GM12865 (cell line): ENCODE measurements at regions not wholly inside any gene's neighbourhood (a gene's known extent, or its start where the extent isn't known, plus 50 kb on each side); places are given as distances from the start of the nearest gene placed in this dataset.
"Not testable (repeated sequence)": the region's sequence is repeated elsewhere in the genome, so short reads cannot be mapped to it uniquely, and the experiment has no call there.

Experiments used
- DNase-seq: peaks from one replicate; pipeline ENCODE4 v3.0.0; 2010; ENCODE audit warnings: low read depth
- H3K4me3 ChIP-seq: 2 replicates; pipeline ENCODE4 v1.5.1; 2011; ENCODE audit warnings: mild to moderate bottlenecking, low read depth, low read length, control low read depth
- CTCF ChIP-seq: IDR thresholded peaks from 2 replicates; pipeline ENCODE4 v1.5.1; 2011; ENCODE audit warnings: low read length, control low read depth, low read depth, inconsistent platforms; ENCODE audit not compliant: insufficient read depth; ENCODE audit errors: missing control alignments

DNA sequence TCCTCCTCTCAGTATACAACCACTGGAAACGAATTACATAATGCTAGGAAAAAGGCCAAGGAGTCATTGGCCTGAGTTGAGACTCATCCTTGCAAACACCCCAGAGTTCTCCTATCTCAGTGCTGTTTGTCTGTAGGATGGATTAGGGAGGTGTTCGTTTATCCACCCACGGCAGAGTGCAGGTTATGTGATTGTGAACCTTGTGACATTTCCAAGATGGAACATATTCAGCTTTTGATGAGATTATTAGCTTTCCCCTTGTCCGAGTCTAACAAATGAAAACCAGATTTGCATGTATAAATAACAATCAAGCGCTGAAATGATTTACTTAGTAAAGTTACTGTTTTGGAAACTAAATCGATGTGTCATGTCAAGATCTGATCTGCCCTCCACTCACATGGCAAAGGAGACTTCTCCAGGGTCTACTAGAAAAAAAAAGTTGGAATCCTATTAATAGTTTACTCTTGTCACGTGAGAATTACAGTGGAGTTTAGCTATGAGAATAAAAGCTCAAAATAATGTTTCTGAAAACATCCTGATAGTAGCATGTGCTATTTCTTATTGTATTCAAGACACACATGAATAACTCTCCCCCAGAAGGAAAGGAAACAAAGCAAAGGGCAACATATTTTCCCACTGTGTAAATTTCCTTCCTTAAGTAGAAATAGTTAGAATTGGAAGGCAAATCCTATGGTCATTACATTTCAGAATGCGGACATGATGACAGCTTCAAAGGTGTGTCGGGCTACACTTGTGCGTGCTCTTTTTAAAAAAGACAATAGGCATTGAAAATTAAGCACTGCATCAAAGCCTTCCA lies 600.4 kb downstream of the EBF1 start:
- no peak overlapping the region for H3K4me3 ChIP-seq
- TF ChIP-seq CTCF, result no peak
- DNase-seq, result no peak

DNA sequence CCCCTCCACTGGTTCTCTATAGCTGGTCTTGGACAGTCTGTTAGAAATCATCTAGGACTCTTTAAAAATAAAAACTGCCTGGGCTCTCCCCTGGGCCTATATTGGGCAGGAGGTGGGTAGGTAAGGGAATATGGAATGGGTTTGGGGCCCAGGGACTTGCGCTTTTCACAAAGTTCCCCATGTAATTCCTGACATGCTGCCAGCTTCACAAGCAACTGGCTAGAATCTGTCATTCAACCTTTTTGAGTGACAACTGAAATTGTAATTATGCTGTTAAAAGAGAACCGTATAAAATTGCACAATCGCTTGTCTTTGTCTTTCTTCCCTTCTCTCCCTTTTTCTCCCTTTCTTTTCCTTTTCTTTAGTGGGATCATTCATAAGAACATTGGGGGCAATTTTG lies 603.1 kb downstream of the EBF1 start:
- no peak for TF ChIP-seq CTCF
- DNase-seq, result no peak
- no peak overlapping the region for H3K4me3 ChIP-seq

- TF ChIP-seq CTCF, result no peak
- H3K4me3 ChIP-seq, result no peak overlapping the region
- DNase-seq, result no peak
Observed at GRCh38 chr5:158494541-158494940, 605.2 kb downstream of the EBF1 start.

GRCh38 chr5:158494044-158494443 lies 605.7 kb downstream of the EBF1 start:
- not testable (repeated sequence) for H3K4me3 ChIP-seq, DNase-seq

GRCh38 chr5:158492841-158493242 lies 606.9 kb downstream of the EBF1 start:
- TF ChIP-seq CTCF, result no peak
- DNase-seq, result no peak
- H3K4me3 ChIP-seq, result no peak overlapping the region

DNA sequence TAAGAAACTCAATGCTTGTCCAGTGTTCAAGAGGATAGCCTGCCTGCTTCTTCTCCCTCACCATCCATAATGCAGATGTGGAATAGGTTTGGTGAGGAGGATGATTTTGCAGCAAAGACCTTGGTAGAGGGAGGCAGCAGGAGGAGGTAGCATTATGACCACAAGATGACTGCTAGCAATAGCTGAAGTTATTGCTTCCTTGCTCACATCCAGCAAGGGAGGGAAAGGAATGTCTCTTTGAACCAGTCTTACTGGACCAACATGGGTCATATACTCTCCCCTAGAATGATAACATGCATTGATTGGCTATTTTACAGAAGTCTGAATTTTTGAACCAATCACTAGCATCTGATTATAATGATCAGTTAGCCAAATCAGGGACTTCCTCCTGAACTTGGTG lies 607.6 kb downstream of the EBF1 start:
- H3K4me3 ChIP-seq, result no peak overlapping the region
- no peak for TF ChIP-seq CTCF
- no peak for DNase-seq

- no peak for DNase-seq
- no peak for TF ChIP-seq CTCF
- no peak overlapping the region for H3K4me3 ChIP-seq
Observed at GRCh38 chr5:158487664-158488063, 612.1 kb downstream of the EBF1 start.
